ENCODE measurements at regions not wholly inside any gene's neighbourhood (a gene's known extent, or its start where the extent isn't known, plus 50 kb on each side); places are given as distances from the start of the nearest gene placed in this dataset.

DNA sequence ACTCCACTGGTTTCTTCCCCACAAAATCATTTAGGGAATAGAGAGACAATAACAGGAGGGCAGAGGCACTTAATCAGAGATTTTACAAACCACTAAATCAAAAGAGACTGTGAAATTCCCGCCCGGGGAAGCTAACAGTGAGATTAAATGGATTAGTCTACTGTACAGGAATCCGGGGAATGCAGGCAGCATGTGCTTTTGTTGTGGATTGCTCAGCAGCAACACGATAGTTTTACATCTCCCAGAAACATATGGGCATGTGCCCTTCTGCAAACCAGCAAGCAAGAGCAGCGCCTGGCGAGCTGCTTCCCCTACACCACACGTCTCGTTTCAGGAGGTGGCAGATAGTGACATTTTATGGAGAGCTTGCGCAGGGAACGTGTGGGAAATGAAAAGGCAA lies 382.3 kb downstream of the CD83 start (continued):
- TF ChIP-seq CREB1 (IDR thresholded peaks at IDR 0.05) (no peak), CREB1 (CRISPR knock-in tag; IDR thresholded peaks at IDR 0.05) (no peak), ZNF766 (CRISPR knock-in tag; IDR thresholded peaks at IDR 0.05; ENCODE audit: borderline replicate concordance) (no peak), NR2C2 (CRISPR knock-in tag; IDR thresholded peaks at IDR 0.05; ENCODE audit: borderline replicate concordance) (no peak), ZBTB7B (CRISPR knock-in tag; IDR thresholded peaks at IDR 0.05) (no peak), ARID4A (CRISPR knock-in tag; IDR thresholded peaks at IDR 0.05; ENCODE audit: borderline replicate concordance) (no peak), ZNF503 (CRISPR knock-in tag; IDR thresholded peaks at IDR 0.05) (no peak)
- TF ChIP-seq, protein P1, sequence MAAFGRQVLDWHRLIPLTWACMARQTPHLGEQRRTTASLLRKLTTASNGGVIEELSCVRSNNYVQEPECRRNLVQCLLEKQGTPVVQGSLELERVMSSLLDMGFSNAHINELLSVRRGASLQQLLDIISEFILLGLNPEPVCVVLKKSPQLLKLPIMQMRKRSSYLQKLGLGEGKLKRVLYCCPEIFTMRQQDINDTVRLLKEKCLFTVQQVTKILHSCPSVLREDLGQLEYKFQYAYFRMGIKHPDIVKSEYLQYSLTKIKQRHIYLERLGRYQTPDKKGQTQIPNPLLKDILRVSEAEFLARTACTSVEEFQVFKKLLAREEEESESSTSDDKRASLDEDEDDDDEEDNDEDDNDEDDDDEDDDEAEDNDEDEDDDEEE (CRISPR knock-in tag; IDR thresholded peaks at IDR 0.05) = no peak

All from HepG2 (cell line).